ENCODE measurements at regions not wholly inside any gene's neighbourhood (a gene's known extent, or its start where the extent isn't known, plus 50 kb on each side); places are given as distances from the start of the nearest gene placed in this dataset.

- ATAC-seq (replicated peaks) (no peak), DNase-seq (no peak)
- Mint-ChIP-seq H3K36me3 (ENCODE audit: insufficient read depth) (peaks cover 2% of the 10 kb centered on the region), H3K9me3 (no peaks in the 10 kb centered on the region), H3K4me1 (ENCODE audit: low read depth in 2 of 2) (no peaks in the 10 kb centered on the region), H3K27me3 (peaks cover 0 to 10% of the 10 kb centered on the region in 2 donors), H3K27ac (no peak overlapping the region), H3K4me3 (no peak overlapping the region)
Observed at GRCh38 chr10:128466831-128467371, 340.7 kb upstream of the MKI67 start.

GRCh38 chr10:128468462-128468861, 342.2 kb upstream of the MKI67 start:
- ATAC-seq (replicated peaks), result no peak
- Mint-ChIP-seq H3K4me1 (ENCODE audit: low read depth in 2 of 2) (no peaks in the 10 kb centered on the region), H3K27me3 (no peaks in the 10 kb centered on the region), H3K27ac (no peak overlapping the region), H3K4me3 (no peak overlapping the region), H3K9me3 (no peaks in the 10 kb centered on the region), H3K36me3 (ENCODE audit: insufficient read depth) (peaks cover 2% of the 10 kb centered on the region)
- DNase-seq, result no peak

- Mint-ChIP-seq H3K4me1 (ENCODE audit: low read depth in 2 of 2) (no peaks in the 10 kb centered on the region), H3K9me3 (no peaks in the 10 kb centered on the region), H3K36me3 (ENCODE audit: insufficient read depth) (peaks cover 2% of the 10 kb centered on the region), H3K27ac (no peak overlapping the region), H3K27me3 (no peaks in the 10 kb centered on the region), H3K4me3 (no peak overlapping the region)
- ATAC-seq (replicated peaks) (no peak), DNase-seq (no peak)
Observed at GRCh38 chr10:128469515-128469914, 343.3 kb upstream of the MKI67 start.

GRCh38 chr10:128470321-128470965, 344.2 kb upstream of the MKI67 start:
- Mint-ChIP-seq H3K27me3 (no peaks in the 10 kb centered on the region), H3K4me3 (no peak overlapping the region), H3K9me3 (no peaks in the 10 kb centered on the region), H3K27ac (no peak overlapping the region), H3K36me3 (ENCODE audit: insufficient read depth) (peaks cover 2% of the 10 kb centered on the region), H3K4me1 (ENCODE audit: low read depth in 2 of 2) (no peaks in the 10 kb centered on the region)
- no peak for DNase-seq
- ATAC-seq (replicated peaks), result no peak

GRCh38 chr10:128471151-128471550, 344.9 kb upstream of the MKI67 start:
- no peak overlapping the region for H3K27ac Mint-ChIP-seq
- no peak for ATAC-seq (replicated peaks)
- no peaks in the 10 kb centered on the region for H3K9me3 Mint-ChIP-seq
- H3K4me1 Mint-ChIP-seq (ENCODE audit: low read depth in 2 of 2), result no peaks in the 10 kb centered on the region
- H3K4me3 Mint-ChIP-seq, result no peak overlapping the region
- no peak for DNase-seq
- H3K27me3 Mint-ChIP-seq, result no peaks in the 10 kb centered on the region
- H3K36me3 Mint-ChIP-seq (ENCODE audit: insufficient read depth), result peaks cover 2% of the 10 kb centered on the region

GRCh38 chr10:128472196-128472595, 346.0 kb upstream of the MKI67 start:
- H3K4me3 Mint-ChIP-seq, result no peak overlapping the region
- ATAC-seq (replicated peaks) (no peak), DNase-seq (no peak)
- no peak overlapping the region for H3K27ac Mint-ChIP-seq
- no peaks in the 10 kb centered on the region for H3K27me3 Mint-ChIP-seq
- no peaks in the 10 kb centered on the region for H3K9me3 Mint-ChIP-seq
- H3K36me3 Mint-ChIP-seq (ENCODE audit: insufficient read depth), result peaks cover 2% of the 10 kb centered on the region
- no peaks in the 10 kb centered on the region for H3K4me1 Mint-ChIP-seq (ENCODE audit: low read depth in 2 of 2)

GRCh38 chr10:128473396-128473795, 347.2 kb upstream of the MKI67 start:
- DNase-seq, result no peak
- no peaks in the 10 kb centered on the region for H3K36me3 Mint-ChIP-seq (ENCODE audit: insufficient read depth)
- no peaks in the 10 kb centered on the region for H3K4me1 Mint-ChIP-seq (ENCODE audit: low read depth in 2 of 2)
- peaks cover 0 to under 1% of the 10 kb centered on the region in 2 donors for H3K27me3 Mint-ChIP-seq
- no peak overlapping the region for H3K27ac Mint-ChIP-seq
- no peak for ATAC-seq (replicated peaks)
- H3K9me3 Mint-ChIP-seq, result no peaks in the 10 kb centered on the region
- no peak overlapping the region for H3K4me3 Mint-ChIP-seq

- no peak overlapping the region for H3K4me3 Mint-ChIP-seq
- no peaks in the 10 kb centered on the region for H3K4me1 Mint-ChIP-seq (ENCODE audit: low read depth in 2 of 2)
- no peaks in the 10 kb centered on the region for H3K9me3 Mint-ChIP-seq
- H3K36me3 Mint-ChIP-seq (ENCODE audit: insufficient read depth), result no peaks in the 10 kb centered on the region
- no peak overlapping the region for H3K27ac Mint-ChIP-seq
- DNase-seq, result no peak
- peaks cover 0 to 5% of the 10 kb centered on the region in 2 donors for H3K27me3 Mint-ChIP-seq
- no peak for ATAC-seq (replicated peaks)
Observed at GRCh38 chr10:128473911-128474310, 347.7 kb upstream of the MKI67 start.

- Mint-ChIP-seq H3K27me3 (peaks cover 0 to 9% of the 10 kb centered on the region in 2 donors), H3K36me3 (ENCODE audit: insufficient read depth) (no peaks in the 10 kb centered on the region), H3K9me3 (no peaks in the 10 kb centered on the region), H3K27ac (no peak overlapping the region), H3K4me3 (no peak overlapping the region), H3K4me1 (ENCODE audit: low read depth in 2 of 2) (no peaks in the 10 kb centered on the region)
- ATAC-seq (replicated peaks), result no peak
- DNase-seq, result no peak
Observed at GRCh38 chr10:128474571-128474970, 348.3 kb upstream of the MKI67 start.

- Mint-ChIP-seq H3K27me3 (peaks cover 0 to 13% of the 10 kb centered on the region in 2 donors), H3K4me1 (ENCODE audit: low read depth in 2 of 2) (no peaks in the 10 kb centered on the region), H3K36me3 (ENCODE audit: insufficient read depth) (no peaks in the 10 kb centered on the region), H3K9me3 (no peaks in the 10 kb centered on the region), H3K4me3 (no peak overlapping the region), H3K27ac (no peak overlapping the region)
- ATAC-seq (replicated peaks) (no peak), DNase-seq (no peak)
Observed at GRCh38 chr10:128475686-128476367, 349.6 kb upstream of the MKI67 start.

- no peak overlapping the region for H3K27ac Mint-ChIP-seq
- no peaks in the 10 kb centered on the region for H3K36me3 Mint-ChIP-seq (ENCODE audit: insufficient read depth)
- ATAC-seq (replicated peaks), result no peak
- no peaks in the 10 kb centered on the region for H3K9me3 Mint-ChIP-seq
- H3K4me1 Mint-ChIP-seq (ENCODE audit: low read depth in 2 of 2), result no peaks in the 10 kb centered on the region
- DNase-seq, result no peak
- H3K27me3 Mint-ChIP-seq, result peaks cover 0 to 17% of the 10 kb centered on the region in 2 donors
- no peak overlapping the region for H3K4me3 Mint-ChIP-seq
Observed at GRCh38 chr10:128476368-128476725, 350.1 kb upstream of the MKI67 start.

- DNase-seq (no peak), ATAC-seq (replicated peaks) (no peak)
- Mint-ChIP-seq H3K9me3 (no peaks in the 10 kb centered on the region), H3K36me3 (ENCODE audit: insufficient read depth) (no peaks in the 10 kb centered on the region), H3K4me1 (ENCODE audit: low read depth in 2 of 2) (no peaks in the 10 kb centered on the region), H3K4me3 (no peak overlapping the region), H3K27ac (no peak overlapping the region), H3K27me3 (peaks cover 0 to 17% of the 10 kb centered on the region in 2 donors)
Observed at GRCh38 chr10:128476845-128477244, 350.6 kb upstream of the MKI67 start.

GRCh38 chr10:128480601-128481000, 354.4 kb upstream of the MKI67 start:
- Mint-ChIP-seq H3K27me3 (peaks cover 0 to 17% of the 10 kb centered on the region in 2 donors), H3K4me1 (ENCODE audit: low read depth in 2 of 2) (no peaks in the 10 kb centered on the region), H3K4me3 (no peak overlapping the region), H3K27ac (no peak overlapping the region), H3K36me3 (ENCODE audit: insufficient read depth) (no peaks in the 10 kb centered on the region), H3K9me3 (no peaks in the 10 kb centered on the region)
- no peak for ATAC-seq (replicated peaks)
- DNase-seq, result no peak

- Mint-ChIP-seq H3K36me3 (ENCODE audit: insufficient read depth) (no peaks in the 10 kb centered on the region), H3K4me3 (no peak overlapping the region), H3K27ac (no peak overlapping the region), H3K27me3 (peaks cover 0 to 17% of the 10 kb centered on the region in 2 donors), H3K9me3 (no peaks in the 10 kb centered on the region), H3K4me1 (ENCODE audit: low read depth in 2 of 2) (no peaks in the 10 kb centered on the region)
- DNase-seq, result no peak
- no peak for ATAC-seq (replicated peaks)
Observed at GRCh38 chr10:128481152-128481840, 355.1 kb upstream of the MKI67 start.

Measured in effector memory CD8-positive, alpha-beta T cell (primary cell).